GM21515 (cell line): ENCODE measurements at regions not wholly inside any gene's neighbourhood (a gene's known extent, or its start where the extent isn't known, plus 50 kb on each side); places are given as distances from the start of the nearest gene placed in this dataset.
"Not testable (repeated sequence)": the region's sequence is repeated elsewhere in the genome, so short reads cannot be mapped to it uniquely, and the experiment has no call there.

ENCODE experiments used
- ATAC-seq: cut with Tn5 transposase; IDR thresholded peaks from one replicate; pipeline ENCODE4 v1.9.1; 2021; ENCODE audit not compliant: unreplicated experiment

- ATAC-seq, result no peak
Observed at GRCh38 chr4:34271479-34272355, 1972.6 kb downstream of the ARAP2 start.

DNA sequence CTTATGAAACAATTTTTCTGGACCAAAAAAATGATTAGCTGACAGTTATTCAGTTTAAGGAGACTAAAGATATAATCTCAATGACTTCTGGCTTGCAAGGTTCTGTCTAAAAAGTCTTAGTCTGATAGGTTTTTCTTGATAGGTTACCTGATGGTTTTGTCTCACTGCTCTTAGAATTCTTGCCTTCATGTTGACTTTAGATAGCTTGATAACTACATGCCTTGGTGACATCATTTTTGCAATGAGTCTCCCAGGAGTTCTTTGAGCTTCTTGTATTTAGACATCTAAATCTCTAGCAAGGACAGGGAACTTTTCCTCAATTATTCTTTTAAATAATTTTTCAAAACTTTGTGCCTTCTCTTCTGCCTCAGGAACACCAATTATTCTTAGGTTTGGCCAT is 1965.3 kb downstream of the ARAP2 start:
- no peak for ATAC-seq

DNA sequence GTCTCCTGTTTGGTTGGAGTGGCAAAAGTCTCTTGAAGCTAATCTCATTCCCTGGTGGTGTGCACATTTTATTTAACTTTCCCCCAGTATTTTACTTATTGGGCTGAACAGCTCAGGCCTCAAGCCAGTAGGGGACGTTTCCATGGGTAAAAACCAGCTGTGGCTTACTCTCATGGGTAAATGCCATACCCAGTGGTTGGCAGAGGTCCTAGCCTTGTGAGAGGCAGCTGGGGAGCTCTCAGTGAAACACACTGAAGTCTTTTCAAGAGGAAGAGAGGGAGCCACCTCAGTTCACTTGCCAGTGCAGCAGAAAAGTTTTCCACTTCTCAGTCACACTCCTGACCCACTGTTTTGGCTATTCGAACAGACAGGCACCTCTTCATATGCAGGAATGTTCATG is 1964.2 kb downstream of the ARAP2 start:
- no peak for ATAC-seq

DNA sequence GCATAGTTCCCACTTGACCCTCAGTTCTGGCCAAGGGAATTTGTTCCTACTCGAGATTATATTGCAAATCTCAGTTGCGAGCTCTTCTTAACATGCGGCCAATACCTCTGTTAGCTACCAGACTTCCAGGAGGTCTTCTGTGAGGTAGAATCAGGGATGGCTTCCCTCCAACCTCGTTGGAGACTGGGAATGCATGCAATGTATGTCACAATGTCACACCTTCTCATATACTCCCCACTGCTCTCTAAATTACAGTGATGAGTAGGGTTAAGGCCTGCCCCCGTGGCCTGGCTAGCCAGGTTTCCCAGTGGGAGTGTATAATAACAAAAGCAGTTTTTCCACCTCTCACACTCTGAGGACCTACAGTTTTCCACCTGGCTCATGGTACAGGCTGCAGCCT is 1962.5 kb downstream of the ARAP2 start:
- no peak for ATAC-seq

DNA sequence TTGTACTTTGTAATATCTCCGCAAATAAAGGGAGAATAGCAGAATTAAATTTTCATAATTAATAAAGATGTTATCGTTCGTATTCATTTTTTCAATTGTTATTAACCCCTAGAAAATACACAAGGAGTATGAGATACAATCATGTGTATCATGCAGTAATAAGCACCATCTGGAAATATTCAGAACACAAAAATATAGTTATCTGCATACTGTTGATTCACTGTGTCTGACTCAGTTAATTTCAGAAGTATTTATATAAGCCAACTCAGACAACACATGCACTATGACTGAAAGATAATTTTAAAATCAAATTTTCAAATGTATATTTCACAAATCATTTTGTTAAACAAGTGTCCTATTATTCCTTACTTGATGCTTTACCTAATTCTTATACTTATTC is 1954.8 kb downstream of the ARAP2 start:
- ATAC-seq, result no peak

- no peak for ATAC-seq
Observed at GRCh38 chr4:34289962-34290361, 1954.4 kb downstream of the ARAP2 start.

DNA sequence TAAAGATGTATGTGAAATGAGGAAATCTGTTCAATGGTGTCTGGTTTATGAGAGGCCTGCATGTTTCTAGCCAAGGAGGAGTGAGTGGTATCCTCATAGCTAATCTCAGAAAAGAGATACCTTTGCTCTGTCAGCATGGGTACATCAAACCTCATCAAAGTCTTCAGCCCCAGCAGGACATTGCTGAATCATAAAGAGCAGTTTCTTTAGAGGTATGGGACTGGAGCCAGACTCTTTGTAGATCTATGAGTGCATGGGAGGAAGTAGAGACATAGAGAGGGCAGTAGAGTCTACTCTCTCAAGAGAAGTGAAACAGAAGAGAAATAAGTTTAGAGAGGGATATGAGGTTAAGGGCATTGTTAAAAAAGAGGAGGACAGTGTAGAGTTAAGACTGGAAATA is 1950.9 kb downstream of the ARAP2 start:
- no peak for ATAC-seq

GRCh38 chr4:34309383-34309906 is 1934.9 kb downstream of the ARAP2 start:
- ATAC-seq, result no peak

- no peak for ATAC-seq
Observed at GRCh38 chr4:34318773-34319172, 1925.5 kb downstream of the ARAP2 start.

- no peak for ATAC-seq
Observed at GRCh38 chr4:34323549-34324320, 1920.6 kb downstream of the ARAP2 start.

DNA sequence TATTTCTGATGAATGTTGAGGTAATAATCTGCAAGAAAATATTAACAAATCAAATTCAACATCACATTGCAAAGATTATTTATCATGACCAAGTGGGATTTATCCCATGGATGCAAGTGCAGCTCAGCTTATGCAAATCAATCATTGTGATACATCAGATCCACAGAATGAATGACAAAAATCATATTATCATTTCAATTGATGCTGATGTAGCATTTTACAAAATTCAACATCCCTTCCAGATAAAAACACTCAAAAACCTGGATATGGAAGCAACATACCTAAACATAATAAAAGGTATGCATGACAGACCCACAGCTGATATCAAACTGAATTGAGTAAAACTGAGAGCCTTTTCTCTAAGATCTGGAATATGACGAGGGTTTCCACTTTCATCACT is 1915.4 kb downstream of the ARAP2 start:
- ATAC-seq, result no peak

GRCh38 chr4:34335156-34335555 is 1909.2 kb downstream of the ARAP2 start:
- not testable (repeated sequence) for ATAC-seq

DNA sequence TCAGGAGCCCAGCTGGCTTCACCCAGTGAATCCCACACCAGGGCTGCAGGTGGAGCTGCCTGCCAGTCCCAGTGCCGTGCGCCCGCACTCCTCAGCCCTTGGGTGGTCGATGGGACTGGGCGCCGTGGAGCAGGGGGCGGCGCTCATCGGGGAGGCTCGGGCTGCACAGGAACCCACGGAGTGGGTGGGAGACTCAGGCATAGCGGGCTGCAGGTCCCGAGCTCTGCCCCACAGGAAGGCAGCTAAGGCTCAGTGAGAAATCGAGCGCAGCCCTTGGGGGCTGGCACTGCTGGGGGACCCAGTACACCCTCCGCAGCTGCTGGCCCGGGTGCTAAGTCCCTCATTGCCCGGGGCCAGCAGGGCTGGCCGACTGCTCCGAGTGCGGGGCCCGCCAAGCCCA is 1908.8 kb downstream of the ARAP2 start:
- ATAC-seq, result not testable (repeated sequence)

DNA sequence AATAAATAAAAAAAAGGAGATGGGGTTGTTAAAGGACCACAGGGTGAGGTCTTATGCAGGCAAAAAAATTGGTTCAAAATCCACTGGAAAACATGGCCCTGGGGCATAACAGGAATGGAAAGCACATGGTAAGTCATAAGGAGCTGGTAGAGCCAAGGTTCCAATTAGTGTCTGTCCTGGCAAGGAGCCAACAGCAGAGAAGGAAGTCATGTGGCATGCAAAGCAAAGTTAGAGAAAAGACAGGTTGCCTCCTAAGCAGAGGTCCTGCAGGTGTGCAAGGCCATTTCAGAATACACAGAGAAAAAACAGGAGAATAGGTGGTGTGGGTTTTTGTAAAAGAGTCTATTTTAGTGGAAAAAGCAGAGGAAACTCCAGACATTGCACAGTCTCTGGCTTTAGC is 1881.7 kb downstream of the ARAP2 start:
- no peak for ATAC-seq

DNA sequence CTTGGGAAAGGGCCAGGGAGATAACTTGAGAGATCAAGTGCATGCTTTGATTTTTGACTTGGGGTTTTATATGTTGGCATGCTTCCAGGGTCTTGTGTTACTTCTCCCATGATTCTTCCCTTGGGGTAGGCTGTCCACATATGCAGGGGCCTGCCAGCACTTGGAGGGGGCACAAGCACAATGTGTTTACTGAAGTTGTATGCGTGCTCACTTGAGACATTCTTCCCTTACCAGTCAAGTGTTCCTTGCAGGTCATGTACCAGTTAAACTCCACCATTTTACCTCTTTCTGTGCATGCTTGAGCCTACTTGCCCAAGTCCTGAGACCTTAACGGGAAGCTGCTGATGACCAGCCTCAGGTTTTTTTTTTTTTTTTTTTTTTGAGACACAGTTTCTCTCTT is 1880.5 kb downstream of the ARAP2 start:
- no peak for ATAC-seq

DNA sequence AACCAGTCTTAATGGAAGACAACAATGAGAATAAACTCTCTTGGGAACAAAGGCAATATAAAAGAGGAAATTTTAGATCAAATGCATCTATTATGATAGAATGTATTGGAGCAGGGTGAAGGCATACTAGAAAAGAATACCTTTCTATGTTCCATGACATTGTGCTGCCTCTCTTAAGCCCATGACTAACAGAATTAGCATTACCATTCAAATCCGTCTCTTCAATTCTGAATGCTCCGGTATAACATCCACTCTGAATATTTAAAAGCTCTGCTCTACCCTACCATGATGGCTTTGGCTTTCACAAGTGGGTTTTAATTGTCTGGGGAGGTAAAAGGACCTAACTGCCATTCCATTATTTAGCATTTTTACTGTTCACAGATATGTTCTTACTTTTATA is 1878.4 kb downstream of the ARAP2 start:
- ATAC-seq, result no peak

DNA sequence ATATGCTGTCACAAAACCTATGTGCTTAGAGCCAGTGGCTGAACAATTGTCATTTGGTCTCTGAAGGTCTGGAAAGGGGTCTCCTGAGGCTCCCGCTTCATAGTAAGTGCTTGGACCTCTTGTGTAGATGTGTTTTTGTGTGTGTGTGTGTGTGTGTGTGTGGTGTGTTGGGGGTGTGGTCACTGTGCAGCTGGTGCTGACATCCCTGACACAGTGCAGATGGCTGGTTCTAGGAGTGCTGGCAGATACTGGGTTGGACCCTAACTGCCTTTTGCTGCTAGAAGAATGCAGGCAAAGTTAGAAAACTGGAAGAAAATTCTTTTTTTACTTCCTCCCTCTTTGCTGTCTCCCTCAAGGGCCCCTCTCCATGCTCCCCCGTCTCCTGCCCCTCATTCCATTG is 1872.6 kb downstream of the ARAP2 start:
- no peak for ATAC-seq

- ATAC-seq, result no peak
Observed at GRCh38 chr4:34372815-34373214, 1871.5 kb downstream of the ARAP2 start.

DNA sequence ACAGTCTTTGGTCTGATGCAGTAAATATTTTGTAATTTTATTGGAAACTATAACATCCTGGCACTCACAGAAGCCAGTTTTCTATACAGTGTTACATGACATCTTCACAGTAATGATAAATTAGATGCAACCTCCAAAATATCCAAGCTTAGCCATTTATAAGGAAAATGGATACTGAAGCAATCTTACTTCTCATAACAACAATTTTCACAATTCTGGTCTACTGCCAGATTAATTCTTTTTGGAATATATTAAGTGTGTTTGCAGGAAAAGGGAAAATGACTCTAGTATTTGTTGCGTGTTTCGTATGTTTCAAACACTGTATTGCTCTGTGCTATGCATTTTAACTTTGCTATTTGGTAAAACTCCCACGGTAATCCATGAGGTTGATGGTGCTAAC is 1870.9 kb downstream of the ARAP2 start:
- ATAC-seq, result no peak

DNA sequence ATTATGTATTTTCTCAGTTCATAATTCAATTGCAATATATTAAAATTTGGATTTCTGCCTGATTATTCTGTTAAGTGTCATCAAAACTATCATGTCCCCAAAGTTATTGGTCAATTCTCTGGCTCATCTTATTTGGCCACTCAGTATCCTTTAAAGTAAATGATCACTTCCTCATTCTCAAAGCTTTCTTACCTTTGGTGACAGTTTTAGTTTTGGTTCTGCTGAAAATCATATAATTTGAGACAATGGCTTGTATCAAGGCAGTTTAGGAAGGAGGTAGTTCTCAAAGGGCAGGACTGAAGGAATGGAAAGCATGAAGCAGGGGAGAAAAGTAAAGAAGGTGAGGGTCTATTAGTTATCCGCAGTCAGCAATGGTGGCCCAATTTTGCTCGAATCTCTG is 1832.1 kb downstream of the ARAP2 start:
- ATAC-seq, result no peak

- no peak for ATAC-seq
Observed at GRCh38 chr4:34412911-34413310, 1831.4 kb downstream of the ARAP2 start.

- ATAC-seq, result no peak
Observed at GRCh38 chr4:34417160-34417559, 1827.2 kb downstream of the ARAP2 start.
